NB4 (cell line): ENCODE measurements at regions not wholly inside any gene's neighbourhood (a gene's known extent, or its start where the extent isn't known, plus 50 kb on each side); places are given as distances from the start of the nearest gene placed in this dataset.

Source experiments
- DNase-seq: peaks from one replicate; pipeline ENCODE4 v3.0.0; 2010; ENCODE audit warnings: low read depth
- H3K4me3 ChIP-seq: one replicate; pipeline ENCODE4 v1.5.1; 2011; ENCODE audit warnings: mild to moderate bottlenecking, low read depth, low read length, moderate library complexity
- CTCF ChIP-seq: IDR thresholded peaks from one replicate; pipeline ENCODE4 v1.5.1; 2012; ENCODE audit warnings: low read depth, low read length
- MYC ChIP-seq: IDR thresholded peaks from 2 replicates; pipeline ENCODE4 v1.6.1; 2011; ENCODE audit warnings: low read depth, low read length
- POLR2A ChIP-seq: IDR thresholded peaks from 2 replicates; pipeline ENCODE4 v1.6.1; 2011; ENCODE audit warnings: mild to moderate bottlenecking; ENCODE audit not compliant: insufficient read length; ENCODE audit errors: extremely low read depth
- TF ChIP-seq, protein P1 (sequence below): IDR thresholded peaks from 2 replicates; pipeline ENCODE4 v1.6.1; 2011; ENCODE audit warnings: low read depth, low read length

- DNase-seq: no peak
- H3K4me3 ChIP-seq: no peak overlapping the region
- TF ChIP-seq MYC (no peak), CTCF (no peak), POLR2A (no peak)
- TF ChIP-seq, protein P1, sequence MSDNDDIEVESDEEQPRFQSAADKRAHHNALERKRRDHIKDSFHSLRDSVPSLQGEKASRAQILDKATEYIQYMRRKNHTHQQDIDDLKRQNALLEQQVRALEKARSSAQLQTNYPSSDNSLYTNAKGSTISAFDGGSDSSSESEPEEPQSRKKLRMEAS: no peak
These were observed 515.7 kb upstream of the RORB start for GRCh38 chr9:73981405-73981804.

GRCh38 chr9:73995836-73996235 lies 501.3 kb upstream of the RORB start:
- TF ChIP-seq POLR2A: no peak
- no peak for TF ChIP-seq CTCF
- TF ChIP-seq MYC: no peak
- TF ChIP-seq, protein P1: no peak
- no peak overlapping the region for H3K4me3 ChIP-seq
- DNase-seq: no peak

DNA sequence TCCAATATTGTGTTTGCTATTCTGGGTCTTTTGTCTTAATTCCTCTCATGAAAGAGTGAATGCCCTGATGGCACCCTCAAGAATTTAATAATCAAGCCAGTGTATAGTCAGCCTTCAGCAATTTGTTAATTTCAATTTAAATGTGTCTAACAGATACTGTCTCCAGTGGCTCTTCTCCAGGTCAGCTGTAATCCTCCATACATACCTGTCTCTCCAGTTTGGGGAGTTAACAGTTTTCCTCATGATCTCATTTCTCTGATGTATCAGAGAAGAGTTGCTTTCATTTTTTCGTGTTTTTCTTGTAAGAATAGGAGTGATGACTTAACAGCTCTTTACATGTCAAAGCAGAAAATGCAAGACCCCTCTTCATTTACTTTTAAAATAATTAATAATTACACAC lies 500.3 kb upstream of the RORB start:
- H3K4me3 ChIP-seq: no peak overlapping the region
- no peak for TF ChIP-seq POLR2A
- TF ChIP-seq, protein P1: no peak
- no peak for TF ChIP-seq CTCF
- TF ChIP-seq MYC: no peak
- DNase-seq: no peak

GRCh38 chr9:74001382-74001781 lies 495.8 kb upstream of the RORB start:
- TF ChIP-seq POLR2A (no peak), MYC (no peak), CTCF (no peak)
- TF ChIP-seq, protein P1: no peak
- DNase-seq: no peak
- no peak overlapping the region for H3K4me3 ChIP-seq

GRCh38 chr9:74006935-74007334 lies 490.2 kb upstream of the RORB start:
- no peak overlapping the region for H3K4me3 ChIP-seq
- TF ChIP-seq POLR2A (no peak), CTCF (no peak), MYC (no peak)
- TF ChIP-seq, protein P1: no peak
- no peak for DNase-seq

- DNase-seq: no peak
- no peak for TF ChIP-seq MYC
- no peak for TF ChIP-seq CTCF
- TF ChIP-seq, protein P1: no peak
- no peak overlapping the region for H3K4me3 ChIP-seq
These were observed 489.3 kb upstream of the RORB start for GRCh38 chr9:74007833-74008232.
